ENCODE measurements at regions not wholly inside any gene's neighbourhood (a gene's known extent, or its start where the extent isn't known, plus 50 kb on each side); places are given as distances from the start of the nearest gene placed in this dataset.

DNA sequence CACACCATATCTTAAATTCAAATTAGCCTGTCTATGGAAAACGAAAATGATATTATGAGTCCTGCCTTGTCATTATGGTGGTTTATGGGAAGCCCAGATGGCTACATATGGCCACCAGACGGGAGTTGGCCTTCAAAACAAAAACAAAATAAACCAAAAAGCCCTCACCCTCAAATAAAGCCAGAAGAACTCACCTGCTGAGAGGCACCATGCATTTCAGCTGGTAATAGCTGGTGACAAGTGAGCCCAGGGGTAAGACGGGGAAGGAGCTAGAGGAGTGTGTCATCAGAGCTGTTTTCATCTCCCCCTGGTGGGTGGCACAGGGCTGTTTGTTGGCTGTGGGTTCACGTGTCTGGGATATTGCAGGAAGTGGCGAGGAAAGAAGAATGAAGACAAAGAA is 152.9 kb downstream of the EFNB2 start:
- no peak for DNase-seq (ENCODE audit: low spot score)

DNA sequence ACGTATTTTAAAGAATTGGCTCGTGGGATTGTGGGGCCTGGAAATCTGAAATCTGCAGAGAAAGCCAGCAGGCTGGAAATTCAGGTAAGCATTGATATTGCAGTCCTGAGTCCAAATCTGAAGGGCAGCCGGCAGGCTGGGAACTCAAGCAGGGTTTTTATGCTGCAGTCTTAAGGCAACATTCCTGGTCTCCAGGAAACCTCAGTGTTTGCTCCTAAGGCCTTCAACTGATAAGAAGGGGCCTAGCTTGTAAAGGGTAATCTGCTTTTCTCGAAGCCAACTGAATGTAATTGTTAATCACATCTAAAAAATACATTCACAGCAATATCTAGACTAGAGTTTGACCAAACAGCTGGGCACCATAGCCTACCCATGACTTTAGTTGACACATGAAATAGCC is 154.4 kb downstream of the EFNB2 start:
- no peak for DNase-seq (ENCODE audit: low spot score)

DNA sequence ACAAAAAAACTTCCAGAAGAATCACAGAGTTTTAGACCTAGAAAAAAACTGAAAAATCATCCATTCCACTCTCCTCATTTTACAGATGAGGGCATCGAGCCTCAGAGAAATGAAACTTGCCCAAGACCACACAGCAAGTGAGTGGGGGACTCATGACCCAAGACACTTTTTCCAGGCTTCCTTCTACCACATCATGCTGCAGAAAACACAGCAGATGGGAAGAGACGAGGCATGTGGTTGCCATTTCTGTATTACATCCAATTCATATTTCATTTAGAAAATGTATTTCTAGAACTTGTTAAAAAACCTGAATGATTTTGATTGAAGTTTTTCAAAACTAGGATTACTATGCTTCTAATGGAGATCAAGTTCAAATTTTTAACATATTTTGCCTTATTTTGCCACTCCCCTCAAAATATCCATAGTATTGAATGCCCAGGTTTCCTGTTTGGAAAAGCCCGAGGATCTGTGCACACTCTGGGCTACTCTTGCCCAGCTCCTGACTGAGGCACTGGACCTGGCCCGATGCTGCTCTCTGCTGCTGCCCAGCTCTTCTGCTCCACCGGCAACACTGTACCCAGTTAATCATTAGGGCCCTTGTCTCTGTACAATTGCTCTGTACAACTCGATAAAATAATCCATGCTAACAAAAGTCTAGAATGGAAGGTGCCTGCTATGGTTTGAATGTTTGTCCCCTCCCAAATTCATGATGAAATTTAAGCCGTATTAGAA is 157.4 kb downstream of the EFNB2 start:
- no peak for DNase-seq (ENCODE audit: low spot score)

DNA sequence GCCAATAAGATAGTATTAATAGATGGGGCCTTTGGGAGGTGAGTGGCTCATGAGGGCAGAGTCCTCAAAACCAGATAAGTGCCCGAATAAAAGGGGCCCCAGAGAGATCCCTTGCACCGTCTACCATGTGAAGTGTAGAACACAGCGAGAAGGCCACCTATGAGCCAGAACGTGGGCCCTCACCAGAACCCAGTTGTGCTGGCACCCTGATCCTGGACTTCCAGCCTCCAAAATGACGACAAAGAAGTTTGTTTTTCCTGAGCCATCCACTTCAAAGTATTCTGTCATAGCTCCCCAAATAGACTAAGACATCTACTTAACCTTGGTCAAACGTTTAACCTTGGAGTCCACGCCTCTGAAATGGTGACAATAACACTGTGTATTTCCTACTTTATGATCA is 158.1 kb downstream of the EFNB2 start:
- DNase-seq (ENCODE audit: low spot score): no peak

DNA sequence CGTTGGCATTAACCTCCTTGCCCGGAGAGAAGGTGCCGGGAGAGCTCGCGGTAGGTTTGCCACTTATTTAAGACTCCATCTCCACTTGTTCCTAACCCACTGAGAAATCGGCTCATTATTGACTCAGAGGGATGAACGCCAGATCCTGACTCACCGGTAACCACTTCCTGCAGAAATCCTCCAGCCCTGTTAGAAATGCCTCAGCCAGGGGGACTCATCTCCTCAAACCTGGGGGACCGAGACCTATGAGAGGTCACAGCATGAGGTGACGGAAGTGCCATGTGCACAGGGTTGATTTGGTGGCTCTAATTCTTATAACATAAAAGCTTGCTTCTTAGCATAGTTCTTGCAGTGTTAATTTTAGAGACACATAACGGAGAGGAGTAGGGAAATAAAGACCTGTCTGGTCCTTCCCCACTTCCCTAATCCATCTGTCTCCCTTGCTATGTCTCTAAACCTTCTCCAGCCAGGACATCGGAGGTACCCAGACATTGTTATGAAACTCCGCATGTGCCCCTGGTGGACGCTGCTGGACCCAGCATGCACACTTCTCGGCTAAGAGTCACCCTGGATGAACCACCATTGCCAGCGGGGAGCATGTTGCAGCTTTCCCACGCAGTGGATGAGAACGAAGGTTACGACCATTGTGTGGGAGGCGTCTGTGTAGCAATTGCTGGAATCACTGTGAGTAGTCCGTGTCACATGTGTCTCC is 158.9 kb downstream of the EFNB2 start:
- peak; percentile 78 for DNase-seq (ENCODE audit: low spot score)

DNA sequence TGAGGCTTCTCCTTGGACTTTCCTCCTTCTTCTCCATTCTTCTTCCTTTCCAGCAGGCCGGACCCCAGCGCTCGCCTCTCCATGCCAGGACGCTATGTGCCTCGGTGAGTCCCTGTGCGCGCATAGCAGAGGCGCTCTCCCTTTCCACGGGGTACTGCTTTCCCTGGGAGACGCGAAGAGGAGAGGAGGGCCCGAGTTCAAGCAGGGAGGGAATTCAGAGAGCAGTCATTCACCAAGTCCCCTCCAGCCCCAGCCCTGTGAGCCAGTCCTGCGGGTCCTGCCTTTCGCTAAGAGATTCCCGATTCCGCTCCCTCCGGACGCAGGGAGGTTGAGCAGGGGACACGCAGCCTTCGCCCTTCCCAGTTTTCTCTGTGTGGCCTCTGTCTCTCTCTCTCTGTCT is 160.4 kb downstream of the EFNB2 start:
- DNase-seq (ENCODE audit: low spot score): no peak

DNA sequence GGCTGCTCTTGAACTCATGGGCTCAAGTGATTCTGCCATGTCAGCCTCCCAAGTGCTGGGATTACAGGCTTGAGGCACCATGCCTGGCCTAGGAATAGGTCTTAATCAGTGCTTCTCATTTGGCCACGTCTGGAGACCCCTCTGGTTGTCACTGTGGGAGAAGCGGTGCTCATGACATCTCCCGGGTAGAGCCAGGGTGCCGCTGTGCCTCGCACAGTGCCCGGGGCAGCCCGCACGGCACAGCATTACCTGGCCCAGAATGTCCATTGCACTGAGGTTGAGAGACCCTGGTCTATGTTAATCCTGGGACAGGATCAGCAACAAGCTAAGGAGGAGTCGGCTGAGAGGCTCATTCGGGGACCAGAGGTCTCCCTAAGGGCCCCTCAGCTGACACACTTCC is 160.8 kb downstream of the EFNB2 start:
- DNase-seq (ENCODE audit: low spot score): no peak

DNA sequence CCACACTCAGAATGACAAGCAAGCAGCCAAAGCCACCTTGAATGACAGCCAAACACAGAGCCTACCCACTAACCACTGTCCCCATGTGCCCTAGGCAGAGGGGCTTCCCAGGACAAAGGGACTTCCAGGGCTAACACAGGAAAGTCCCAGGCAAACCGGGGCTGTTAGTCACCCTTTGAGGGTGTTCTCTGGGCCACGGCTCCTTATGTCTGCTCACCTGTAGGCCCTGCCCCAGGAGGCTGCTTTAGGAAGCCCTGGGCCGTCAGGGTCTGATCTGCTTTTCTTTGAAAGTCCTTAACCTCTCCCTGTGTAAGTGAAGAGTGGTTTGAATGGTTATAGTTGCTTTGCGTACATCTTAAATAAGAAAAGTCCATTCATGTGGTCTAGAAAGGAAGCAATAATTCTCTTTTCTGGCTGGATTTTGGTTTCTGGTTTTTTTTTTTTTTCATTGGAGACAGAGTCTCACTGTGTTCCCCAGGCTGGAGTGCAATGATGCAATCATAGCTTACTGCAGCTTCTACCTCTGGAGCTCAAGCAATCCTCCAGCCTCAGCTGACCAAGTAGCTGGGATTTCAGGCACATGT is 161.4 kb downstream of the EFNB2 start:
- no peak for DNase-seq (ENCODE audit: low spot score)

DNA sequence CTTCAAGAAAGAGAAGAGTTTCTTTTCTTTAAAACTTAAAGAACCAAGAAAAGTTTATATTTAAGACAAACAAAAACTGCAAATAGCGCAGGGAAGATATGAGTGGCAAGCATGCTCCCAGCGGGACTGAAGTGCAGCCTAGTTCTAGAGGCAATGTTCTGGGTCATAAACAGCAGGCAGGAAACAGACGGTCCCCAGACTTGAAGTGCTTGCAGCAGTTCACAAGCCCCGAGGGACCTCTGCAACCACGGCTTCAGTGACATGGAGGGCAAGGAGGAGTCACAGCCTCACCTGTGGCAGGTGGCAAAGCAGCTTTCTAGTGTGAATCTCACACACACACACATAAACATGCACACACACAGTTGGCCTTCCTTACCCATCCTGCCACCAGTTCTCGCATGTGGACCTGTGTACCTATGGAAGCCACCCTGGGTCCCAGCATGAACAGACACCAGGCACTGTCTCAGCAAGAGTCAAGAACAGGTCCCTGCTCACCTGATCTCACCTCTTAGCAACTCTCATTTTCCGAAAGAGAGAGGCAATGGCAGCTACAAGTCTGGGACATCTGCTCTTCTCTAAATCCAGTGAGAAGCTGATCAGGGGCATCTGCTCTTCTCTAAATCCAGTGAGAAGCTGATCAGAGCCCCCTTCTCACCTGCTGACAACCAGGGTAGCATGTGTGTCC is 162.0 kb downstream of the EFNB2 start:
- DNase-seq (ENCODE audit: low spot score): no peak

DNA sequence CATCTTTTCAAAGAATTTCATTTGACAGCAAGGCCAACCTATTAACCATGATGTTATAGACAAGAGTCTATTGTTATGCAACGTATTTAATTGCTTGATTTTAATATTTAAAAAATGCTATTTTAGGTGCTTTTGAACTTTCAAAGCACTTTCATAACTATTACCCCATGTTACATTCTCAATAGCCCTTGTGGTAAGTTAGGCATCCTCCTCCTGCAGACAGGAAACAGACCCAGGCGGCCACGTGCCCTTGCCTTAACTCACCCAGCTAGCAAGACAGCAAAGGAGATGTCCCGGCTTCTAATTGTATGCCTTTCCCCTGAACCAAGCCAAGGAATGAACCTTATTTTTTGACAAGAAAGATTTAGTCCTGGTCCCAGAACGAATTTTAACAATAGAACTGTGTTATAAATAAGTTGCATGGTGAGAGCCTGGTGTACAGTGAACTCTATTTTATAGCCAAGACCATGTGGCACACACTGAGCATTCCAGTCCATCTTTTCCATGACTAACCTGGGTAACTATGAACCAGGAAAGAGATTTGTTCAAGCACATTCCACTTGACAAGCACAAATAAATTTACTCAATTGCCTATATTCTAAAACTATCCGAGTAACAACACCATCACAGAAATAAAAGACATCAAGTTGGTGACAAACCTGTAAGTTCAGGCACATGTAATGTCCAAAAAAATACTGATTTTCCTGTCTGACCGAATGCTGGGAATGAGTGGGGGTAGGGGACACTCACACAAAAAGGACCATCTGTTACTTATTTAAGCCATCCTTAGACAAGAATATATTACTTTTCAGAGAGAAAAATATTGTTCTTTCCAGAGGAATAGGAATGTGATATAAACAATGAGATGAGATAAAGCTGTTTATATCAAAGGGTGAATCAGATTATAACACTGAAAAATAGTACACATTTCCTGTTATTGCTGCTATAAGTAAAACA is 163.0 kb downstream of the EFNB2 start:
- peak; percentile 64 for DNase-seq (ENCODE audit: low spot score)

DNA sequence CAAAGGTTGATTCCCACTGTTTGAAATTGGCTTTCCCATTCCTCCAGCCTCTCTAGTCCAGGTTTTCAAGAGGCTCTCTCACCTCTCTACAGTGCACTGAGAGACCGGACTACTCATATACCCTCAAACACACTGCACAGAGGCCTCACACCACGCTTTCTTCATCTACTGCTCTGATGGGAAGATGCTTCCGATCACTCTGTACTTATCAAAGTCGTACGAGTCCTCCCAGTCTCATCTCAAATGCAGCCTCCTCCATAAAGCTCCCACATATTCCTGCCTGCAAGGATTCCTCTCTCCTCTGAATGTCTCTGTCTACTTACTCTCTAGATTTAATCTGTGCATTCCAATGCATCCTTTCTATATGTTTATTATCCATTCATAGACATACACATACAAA is 164.4 kb downstream of the EFNB2 start:
- no peak for DNase-seq (ENCODE audit: low spot score)

DNA sequence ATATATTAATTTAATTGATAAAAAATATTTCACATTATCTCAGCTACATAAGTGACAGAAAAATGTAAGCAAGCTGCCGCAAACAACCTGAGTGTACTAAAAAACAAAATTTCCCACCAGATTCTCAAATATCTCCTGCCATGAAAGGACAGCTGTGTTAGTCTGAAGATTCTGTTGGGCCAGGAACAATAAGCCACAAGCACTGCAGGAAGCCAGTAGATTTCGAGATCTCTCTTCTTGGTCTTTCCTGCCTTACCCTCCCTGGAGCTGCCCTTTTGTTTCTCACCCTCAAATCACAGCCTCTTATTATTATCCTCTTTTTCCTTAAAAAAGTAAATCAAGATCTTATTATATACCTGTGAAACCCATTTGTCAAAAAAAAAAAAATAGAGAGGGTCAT is 165.6 kb downstream of the EFNB2 start:
- DNase-seq (ENCODE audit: low spot score): no peak

DNA sequence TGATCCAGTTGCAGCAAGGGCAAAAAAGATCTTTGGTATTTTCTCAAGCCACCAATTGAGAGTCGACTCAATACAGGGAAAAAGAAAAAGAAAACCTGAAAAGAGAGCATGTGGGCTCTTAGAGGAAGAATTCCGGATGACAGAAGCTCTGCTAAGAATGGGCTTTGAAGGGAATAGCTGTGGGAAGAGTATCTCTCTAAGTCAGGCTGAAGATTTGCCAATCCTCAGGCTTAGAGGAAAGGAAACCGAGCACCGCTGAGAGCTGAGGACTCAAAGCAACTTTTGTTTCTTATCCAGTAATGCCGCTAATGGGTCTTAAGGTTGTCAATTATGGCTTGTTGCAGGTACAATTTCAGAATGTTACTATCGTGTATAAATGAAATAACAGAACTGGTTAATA is 166.4 kb downstream of the EFNB2 start:
- DNase-seq (ENCODE audit: low spot score): no peak

DNA sequence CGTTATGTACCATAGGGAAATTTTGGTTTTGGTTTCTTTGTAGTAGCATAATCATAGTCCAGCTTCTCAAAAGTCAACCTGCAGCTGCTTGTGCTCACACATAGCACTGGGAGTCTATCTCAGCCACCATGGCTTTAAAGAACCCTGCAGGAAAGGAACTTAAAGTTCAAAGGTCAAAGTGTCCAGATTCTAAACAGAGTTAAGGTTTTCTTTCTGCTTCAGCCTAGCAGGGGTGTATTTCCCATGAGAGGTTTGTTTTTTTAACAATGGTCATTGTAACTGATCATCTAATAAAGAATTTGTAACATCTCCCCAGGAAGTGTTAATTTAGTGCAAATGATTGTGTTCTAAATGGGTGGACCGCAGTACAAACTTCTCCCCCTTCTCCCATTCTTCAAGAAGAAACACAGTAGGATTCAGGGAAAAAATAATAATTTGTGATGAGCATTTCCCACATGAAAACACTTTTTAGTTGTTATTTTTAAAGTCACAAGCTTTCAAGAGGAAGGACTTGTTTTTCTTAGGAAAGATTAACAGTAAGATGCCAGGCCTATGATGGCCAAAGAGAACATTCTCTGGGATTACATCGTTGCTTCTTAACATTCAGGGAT is 168.0 kb downstream of the EFNB2 start:
- no peak for DNase-seq (ENCODE audit: low spot score)

DNA sequence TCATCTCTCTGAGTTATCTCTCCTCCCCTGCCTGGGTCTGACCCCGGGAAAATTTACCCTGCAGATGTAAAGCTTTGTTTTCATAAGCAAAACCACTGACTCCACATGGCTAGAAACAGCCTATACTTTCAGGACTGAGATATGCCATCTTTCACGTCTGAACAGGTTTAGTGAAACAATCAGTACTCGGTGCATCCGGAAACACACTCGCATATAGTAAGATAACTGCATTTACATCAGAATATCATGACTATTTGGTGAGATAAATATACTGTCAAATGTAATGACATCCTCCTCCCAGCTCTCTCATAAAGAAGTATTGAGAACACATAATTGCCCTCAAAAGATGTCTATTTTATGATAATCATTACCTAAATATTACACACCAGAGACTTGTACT is 172.8 kb downstream of the EFNB2 start:
- no peak for DNase-seq (ENCODE audit: low spot score)

DNA sequence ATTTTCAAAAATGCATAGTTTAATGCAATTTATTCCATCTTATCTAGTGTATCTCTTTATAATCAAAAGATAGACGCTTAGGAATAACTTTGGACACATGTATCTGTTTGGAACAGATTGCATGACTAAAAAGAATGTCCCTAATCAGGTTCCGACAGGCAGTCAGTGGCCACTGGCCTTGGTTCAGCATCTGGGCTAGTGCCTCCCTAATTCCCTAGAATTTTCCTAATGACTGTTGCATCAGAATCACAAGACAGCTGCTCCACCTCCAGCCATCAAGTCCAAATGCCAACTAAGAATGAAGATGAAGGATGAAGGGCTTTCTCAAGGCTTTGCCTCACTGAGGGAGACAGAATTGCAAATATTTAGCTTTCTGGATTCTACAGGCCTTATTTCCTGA is 173.8 kb downstream of the EFNB2 start:
- peak; percentile 32 for DNase-seq (ENCODE audit: low spot score)

DNA sequence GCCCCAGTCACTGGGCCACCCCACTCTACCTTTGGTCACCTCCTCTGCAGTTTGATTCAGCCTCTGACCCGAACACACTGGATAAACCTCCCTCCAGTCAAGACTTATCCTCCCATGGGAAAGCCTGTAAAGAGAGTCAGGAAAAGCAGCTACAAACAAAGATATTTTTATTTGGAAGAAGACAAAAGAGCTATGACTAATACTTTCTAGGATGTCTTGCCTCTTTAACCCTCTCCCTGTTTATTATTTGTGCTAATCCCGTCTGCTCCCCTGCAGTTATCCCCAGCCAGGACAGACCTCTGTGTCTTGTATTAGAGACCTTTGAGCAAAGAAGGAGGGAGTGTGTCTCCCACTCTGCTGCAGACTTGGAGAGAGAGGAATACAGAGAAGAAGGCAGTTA is 178.3 kb downstream of the EFNB2 start:
- DNase-seq (ENCODE audit: low spot score): peak; percentile 64

DNA sequence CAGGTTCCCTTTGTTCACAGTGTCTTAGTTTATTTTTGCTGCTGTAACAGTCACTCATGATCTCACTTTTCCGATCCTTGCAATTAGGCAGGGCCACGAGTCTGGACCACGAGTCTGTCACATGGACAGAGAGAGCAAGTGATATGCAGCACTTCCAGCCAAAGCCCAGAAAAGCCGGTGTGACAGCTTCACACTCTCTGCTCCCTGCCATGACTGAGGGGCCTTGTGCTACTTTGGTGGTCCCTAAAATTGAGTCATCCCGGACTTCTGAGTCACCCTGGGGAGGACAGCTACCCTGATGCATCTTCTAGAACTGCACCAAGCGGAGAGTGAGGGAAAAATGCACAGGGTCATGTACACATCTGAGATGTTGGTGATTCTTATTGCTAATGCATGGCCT is 179.6 kb downstream of the EFNB2 start:
- no peak for DNase-seq (ENCODE audit: low spot score)

DNA sequence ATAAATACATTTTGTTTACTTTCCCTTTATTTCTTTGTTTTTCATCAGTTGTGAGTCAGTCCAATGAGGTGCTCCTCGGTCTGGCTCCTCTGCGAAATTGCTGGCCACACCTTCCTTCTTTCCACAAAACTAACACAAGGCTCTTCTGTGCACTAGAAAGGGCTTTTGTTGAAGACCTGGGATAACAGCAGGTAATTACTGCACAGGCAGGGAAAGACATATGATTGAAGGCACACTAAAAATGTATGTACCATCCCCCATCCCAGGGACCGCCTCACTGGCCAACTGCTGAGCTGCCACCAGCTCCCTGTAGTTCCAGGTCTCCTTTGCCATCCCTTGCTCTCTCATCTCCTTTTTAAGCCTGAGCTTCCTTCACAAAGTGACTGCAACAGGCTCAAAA is 180.5 kb downstream of the EFNB2 start:
- no peak for DNase-seq (ENCODE audit: low spot score)

DNA sequence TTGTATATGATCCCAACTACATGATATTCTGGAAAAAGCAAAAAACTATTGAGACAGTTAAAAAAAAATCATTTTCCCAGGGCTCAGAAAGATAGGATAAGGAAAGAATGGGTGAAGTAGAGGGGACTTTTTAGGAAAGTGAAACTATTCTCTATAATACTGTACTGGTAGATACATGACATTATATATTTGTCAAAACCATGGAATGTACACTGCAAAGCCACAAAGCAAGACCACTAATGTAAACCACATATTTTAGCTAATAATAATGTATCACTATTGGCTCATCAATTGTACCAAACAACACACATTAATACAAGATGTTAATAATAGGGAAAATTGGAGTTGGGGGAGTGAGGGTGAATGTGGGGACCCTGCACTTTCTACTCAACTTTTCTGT is 182.6 kb downstream of the EFNB2 start:
- no peak for DNase-seq (ENCODE audit: low spot score)

DNA sequence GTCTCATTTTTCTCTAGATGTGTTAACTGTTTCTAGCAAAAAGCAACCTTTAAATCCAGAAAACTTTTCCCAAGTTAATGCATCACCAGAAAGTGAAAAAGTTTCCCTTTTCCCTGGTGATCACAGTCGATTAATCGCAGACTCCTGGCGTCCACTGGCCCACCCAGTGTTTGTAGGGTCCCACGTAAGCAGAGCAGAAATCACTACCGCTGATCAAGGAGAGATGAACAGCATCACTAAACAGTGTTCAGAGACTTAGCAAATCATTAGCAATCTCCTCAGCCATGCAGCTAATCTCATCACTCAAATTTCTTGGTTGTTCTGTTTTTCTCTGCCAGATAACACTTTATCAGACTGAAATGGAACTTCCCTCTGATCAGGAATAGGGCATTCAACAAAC is 184.2 kb downstream of the EFNB2 start:
- DNase-seq (ENCODE audit: low spot score): no peak

Data from AG08395 (cell line).